ENCODE measurements at regions not wholly inside any gene's neighbourhood (a gene's known extent, or its start where the extent isn't known, plus 50 kb on each side); places are given as distances from the start of the nearest gene placed in this dataset.

DNA sequence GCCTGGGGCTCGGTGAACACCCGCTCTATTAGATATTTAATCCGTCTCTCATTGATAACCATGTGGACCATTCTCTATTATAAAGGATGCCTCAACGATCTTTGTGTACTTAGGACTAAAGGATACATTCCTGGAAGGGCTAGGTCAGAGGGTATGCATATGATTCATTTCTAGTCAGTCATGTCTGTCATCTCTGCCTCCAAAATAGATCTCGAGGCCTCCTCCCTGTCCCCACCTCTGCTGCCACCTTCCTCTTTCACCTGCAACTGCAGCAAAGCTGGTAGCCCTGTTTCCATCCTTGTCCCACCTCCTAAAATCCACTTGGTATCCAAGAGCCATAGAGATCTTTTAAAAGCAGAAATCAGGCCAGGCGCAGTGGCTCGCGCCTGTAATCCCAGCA lies 121.5 kb downstream of the KATNIP start:
- Histone ChIP-seq H3K4me1 (ENCODE audit: control insufficient read depth in 1 of 2, insufficient read depth in 2 of 2, low read length in 2 of 2) (no peaks in the 10 kb centered on the region), H3K9me3 (ENCODE audit: control insufficient read depth in 1 of 2, insufficient read depth in 1 of 2, low read depth in 1 of 2, low read length in 2 of 2) (no peaks in the 10 kb centered on the region), H3K36me3 (ENCODE audit: control insufficient read depth in 1 of 2, insufficient read depth in 2 of 2, low read length in 2 of 2) (no peaks in the 10 kb centered on the region; a peak in 1 of 4 replicates), H3K4me2 (ENCODE audit: low read length) (no peak overlapping the region), H3K4me3 (replicated peaks in 1 of 2; ENCODE audit: low read depth in 1 of 2, low read length in 2 of 2) (no peak overlapping the region), H3K27ac (ENCODE audit: low read depth, low read length) (no peak overlapping the region), H3K9ac (ENCODE audit: low read length) (no peak overlapping the region), H4K20me1 (ENCODE audit: insufficient read depth) (no peaks in the 10 kb centered on the region), H3K27me3 (ENCODE audit: insufficient read depth, low read length) (no peaks in the 10 kb centered on the region), H3K9me2 (ENCODE audit: insufficient read depth) (no peaks in the 10 kb centered on the region), H3K79me2 (ENCODE audit: insufficient read depth, low read length) (no peaks in the 10 kb centered on the region), H2AFZ (ENCODE audit: low read depth, low read length, poor library complexity, severe bottlenecking) (no peak overlapping the region)
- CTCF ChIA-PET, result no interaction called here
- POLR2A ChIA-PET, result no interaction called here
- DNase-seq (ENCODE audit: low read depth, low spot score), result no peak
- no TSS peak for BruUV-seq (replicated peaks)
- intact Hi-C loops (cut with micrococcal nuclease), result no loop called here
- peak; percentile 76 for ATAC-seq
- RAD21 ChIA-PET (ENCODE audit: low non-redundant PET in 1 of 2, low total read pairs in 2 of 2, uncharacterized antibody in 2 of 2, unreplicated experiment in 2 of 2), result no interaction called here
- TF ChIP-seq FOSL1 (IDR thresholded peaks at IDR 0.05; ENCODE audit: low read depth), result no peak
- TF ChIP-seq, protein P1, sequence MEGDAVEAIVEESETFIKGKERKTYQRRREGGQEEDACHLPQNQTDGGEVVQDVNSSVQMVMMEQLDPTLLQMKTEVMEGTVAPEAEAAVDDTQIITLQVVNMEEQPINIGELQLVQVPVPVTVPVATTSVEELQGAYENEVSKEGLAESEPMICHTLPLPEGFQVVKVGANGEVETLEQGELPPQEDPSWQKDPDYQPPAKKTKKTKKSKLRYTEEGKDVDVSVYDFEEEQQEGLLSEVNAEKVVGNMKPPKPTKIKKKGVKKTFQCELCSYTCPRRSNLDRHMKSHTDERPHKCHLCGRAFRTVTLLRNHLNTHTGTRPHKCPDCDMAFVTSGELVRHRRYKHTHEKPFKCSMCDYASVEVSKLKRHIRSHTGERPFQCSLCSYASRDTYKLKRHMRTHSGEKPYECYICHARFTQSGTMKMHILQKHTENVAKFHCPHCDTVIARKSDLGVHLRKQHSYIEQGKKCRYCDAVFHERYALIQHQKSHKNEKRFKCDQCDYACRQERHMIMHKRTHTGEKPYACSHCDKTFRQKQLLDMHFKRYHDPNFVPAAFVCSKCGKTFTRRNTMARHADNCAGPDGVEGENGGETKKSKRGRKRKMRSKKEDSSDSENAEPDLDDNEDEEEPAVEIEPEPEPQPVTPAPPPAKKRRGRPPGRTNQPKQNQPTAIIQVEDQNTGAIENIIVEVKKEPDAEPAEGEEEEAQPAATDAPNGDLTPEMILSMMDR (IDR thresholded peaks at IDR 0.05 in 2 of 3, conservative IDR thresholded peaks at IDR 0.05 in 1 of 3; ENCODE audit: borderline replicate concordance in 1 of 3, insufficient read depth in 1 of 3, low read depth in 2 of 3, low read length in 2 of 3), result peak in 2 of 3 experiments; percentile 29 to 36; a peak in 2 of 6 replicates

DNA sequence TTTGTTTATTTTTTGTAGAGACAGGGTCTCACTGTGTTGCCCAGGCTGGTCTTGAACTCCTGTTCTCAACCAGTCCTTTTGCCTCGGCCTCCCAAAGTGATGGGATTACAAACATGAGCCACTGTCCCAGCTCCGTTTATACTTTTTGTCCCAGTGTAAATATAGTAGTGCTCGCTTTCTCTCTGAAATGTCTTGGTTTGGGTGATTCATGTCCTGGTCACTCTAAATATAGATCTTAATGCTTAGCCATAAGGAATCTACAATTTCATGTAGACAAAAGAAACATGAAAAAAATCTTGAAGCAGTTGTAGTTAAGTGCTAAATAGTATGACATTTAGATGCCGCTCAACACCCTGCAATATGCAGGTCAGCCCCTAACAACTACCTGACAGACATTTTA lies 126.9 kb downstream of the KATNIP start:
- H3K9ac ChIP-seq (ENCODE audit: low read length), result no peak overlapping the region
- H3K4me1 ChIP-seq (ENCODE audit: control insufficient read depth in 1 of 2, insufficient read depth in 2 of 2, low read length in 2 of 2), result no peaks in the 10 kb centered on the region
- TF ChIP-seq JUND (IDR thresholded peaks at IDR 0.05), result no peak
- no peak for TF ChIP-seq ZFX (IDR thresholded peaks at IDR 0.05)
- no peak for TF ChIP-seq SRF (IDR thresholded peaks at IDR 0.05; ENCODE audit: low read depth)
- no peak for TF ChIP-seq TCF7L2 (IDR thresholded peaks at IDR 0.05; ENCODE audit: borderline replicate concordance, extremely low read depth, insufficient read depth, insufficient read length)
- TF ChIP-seq CEBPB (IDR thresholded peaks at IDR 0.05; ENCODE audit: low read depth), result no peak
- TF ChIP-seq EGR1 (IDR thresholded peaks at IDR 0.05; ENCODE audit: low read depth), result no peak
- no peak for TF ChIP-seq RAD21 (IDR thresholded peaks at IDR 0.05; ENCODE audit: low read depth)
- no peak for TF ChIP-seq ELF1 (IDR thresholded peaks at IDR 0.05; ENCODE audit: borderline replicate concordance, low read depth)
- no peak for TF ChIP-seq SP1 (IDR thresholded peaks at IDR 0.05; ENCODE audit: low read depth)
- TF ChIP-seq YY1 (IDR thresholded peaks at IDR 0.05; ENCODE audit: extremely low read depth, insufficient replicate concordance, low read depth, low read length), result no peak
- TF ChIP-seq ZNF274 (IDR thresholded peaks at IDR 0.05; ENCODE audit: low read depth, low read length), result no peak
- TF ChIP-seq, protein P2, sequence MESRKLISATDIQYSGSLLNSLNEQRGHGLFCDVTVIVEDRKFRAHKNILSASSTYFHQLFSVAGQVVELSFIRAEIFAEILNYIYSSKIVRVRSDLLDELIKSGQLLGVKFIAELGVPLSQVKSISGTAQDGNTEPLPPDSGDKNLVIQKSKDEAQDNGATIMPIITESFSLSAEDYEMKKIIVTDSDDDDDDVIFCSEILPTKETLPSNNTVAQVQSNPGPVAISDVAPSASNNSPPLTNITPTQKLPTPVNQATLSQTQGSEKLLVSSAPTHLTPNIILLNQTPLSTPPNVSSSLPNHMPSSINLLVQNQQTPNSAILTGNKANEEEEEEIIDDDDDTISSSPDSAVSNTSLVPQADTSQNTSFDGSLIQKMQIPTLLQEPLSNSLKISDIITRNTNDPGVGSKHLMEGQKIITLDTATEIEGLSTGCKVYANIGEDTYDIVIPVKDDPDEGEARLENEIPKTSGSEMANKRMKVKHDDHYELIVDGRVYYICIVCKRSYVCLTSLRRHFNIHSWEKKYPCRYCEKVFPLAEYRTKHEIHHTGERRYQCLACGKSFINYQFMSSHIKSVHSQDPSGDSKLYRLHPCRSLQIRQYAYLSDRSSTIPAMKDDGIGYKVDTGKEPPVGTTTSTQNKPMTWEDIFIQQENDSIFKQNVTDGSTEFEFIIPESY (IDR thresholded peaks at IDR 0.05; ENCODE audit: extremely low read depth, insufficient replicate concordance, low read length), result no peak
- TF ChIP-seq SIN3A (IDR thresholded peaks at IDR 0.05; ENCODE audit: low read depth), result no peak
- TF ChIP-seq EZH2 (IDR thresholded peaks at IDR 0.05), result no peak
- H3K9me2 ChIP-seq (ENCODE audit: insufficient read depth), result no peaks in the 10 kb centered on the region
- H3K27me3 ChIP-seq (ENCODE audit: insufficient read depth, low read length), result no peaks in the 10 kb centered on the region
- ChIA-PET CTCF (interaction anchor here (0.6 kb wide), 1 partner anchor 191 kb away, joined by 3 read pairs; no protein-coding TSS in a partner anchor), RAD21 (ENCODE audit: low non-redundant PET in 1 of 2, low total read pairs in 2 of 2, uncharacterized antibody in 2 of 2, unreplicated experiment in 2 of 2) (interaction anchor here in 1 of 2 experiments (0.7 kb wide), 1 partner anchor 188 kb away, joined by 3 read pairs; no protein-coding TSS in a partner anchor), POLR2A (no interaction called here)
- no TSS peak for BruUV-seq (replicated peaks)
- intact Hi-C loops (cut with micrococcal nuclease), result no loop called here
- H2AFZ ChIP-seq (ENCODE audit: low read depth, low read length, poor library complexity, severe bottlenecking), result no peak overlapping the region
- H4K20me1 ChIP-seq (ENCODE audit: insufficient read depth), result no peaks in the 10 kb centered on the region
- no peak overlapping the region for H3K27ac ChIP-seq (ENCODE audit: low read depth, low read length)
- no peak overlapping the region for H3K4me3 ChIP-seq (replicated peaks in 1 of 2; ENCODE audit: low read depth in 1 of 2, low read length in 2 of 2)
- no peak for ATAC-seq
- peaks cover 2 to 3% of the 10 kb centered on the region in 2 experiments; a peak in 2 of 4 replicates for H3K36me3 ChIP-seq (ENCODE audit: control insufficient read depth in 1 of 2, insufficient read depth in 2 of 2, low read length in 2 of 2)
- H3K4me2 ChIP-seq (ENCODE audit: low read length), result no peak overlapping the region
- DNase-seq (ENCODE audit: low read depth, low spot score), result no peak
- no peaks in the 10 kb centered on the region for H3K9me3 ChIP-seq (ENCODE audit: control insufficient read depth in 1 of 2, insufficient read depth in 1 of 2, low read depth in 1 of 2, low read length in 2 of 2)
- no peaks in the 10 kb centered on the region for H3K79me2 ChIP-seq (ENCODE audit: insufficient read depth, low read length)
